C4-2B (cell line): ENCODE measurements at regions not wholly inside any gene's neighbourhood (a gene's known extent, or its start where the extent isn't known, plus 50 kb on each side); places are given as distances from the start of the nearest gene placed in this dataset.

Source experiments
- CTCF ChIP-seq: fragments of 450-650 bp; conservative IDR thresholded peaks from 2 replicates; pipeline ENCODE4 v1.5.1; 2017; ENCODE audit warnings: mild to moderate bottlenecking
- ZFX ChIP-seq: fragments of 450-650 bp; IDR thresholded peaks from 2 replicates; pipeline ENCODE4 v1.6.1; 2017

- TF ChIP-seq CTCF, result no peak
- no peak for TF ChIP-seq ZFX
These were observed 341.4 kb downstream of the ZNF516 start for GRCh38 chr18:76153691-76154090.
